Skin epidermis (tissue), 12 donors: ENCODE measurements at regions not wholly inside any gene's neighbourhood (a gene's known extent, or its start where the extent isn't known, plus 50 kb on each side); places are given as distances from the start of the nearest gene placed in this dataset.

Experiments
- H3K27ac ChIP-seq, 21 experiments: fragments of 200-600 bp; sonication (generic) in 11 of 21; one replicate each; pipeline ENCODE4 v1.5.0; 2020; ENCODE audit warnings: mild to moderate bottlenecking in 3 of 21, inconsistent platforms in 2 of 21, moderate library complexity in 2 of 21
- H3K4me3 ChIP-seq, 7 experiments: fragments of 200-600 bp; sonication (generic) in 2 of 7; one replicate each; pipeline ENCODE4 v1.5.0; 2020; ENCODE audit warnings: inconsistent platforms in 2 of 7, mild to moderate bottlenecking in 2 of 7, moderate library complexity in 1 of 7

DNA sequence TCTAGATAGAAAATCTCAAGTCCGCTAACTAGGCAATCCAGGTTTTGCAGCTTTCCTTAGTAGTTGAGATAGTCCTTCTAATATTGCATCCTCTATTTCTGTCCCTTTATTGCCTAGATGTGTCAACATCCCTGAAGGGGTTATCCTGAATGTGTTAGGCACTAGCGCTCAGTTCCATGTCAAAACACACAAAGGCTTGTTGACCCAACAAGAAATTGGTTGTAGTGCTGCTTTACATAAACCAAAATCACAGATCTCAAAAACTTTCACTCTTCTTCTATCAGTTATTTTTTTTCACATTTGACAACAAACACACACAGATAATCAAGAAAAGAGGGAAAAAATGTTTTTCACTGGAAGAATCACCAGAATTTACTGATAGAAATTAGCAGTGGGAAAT is 51.4 kb upstream of the SOX2 start:
- H3K27ac ChIP-seq: no peak overlapping the region
- no peak overlapping the region for H3K4me3 ChIP-seq

GRCh38 chr3:181637456-181637855 is 74.3 kb upstream of the SOX2 start:
- Histone ChIP-seq H3K4me3 (no peak overlapping the region), H3K27ac (no peak overlapping the region)

DNA sequence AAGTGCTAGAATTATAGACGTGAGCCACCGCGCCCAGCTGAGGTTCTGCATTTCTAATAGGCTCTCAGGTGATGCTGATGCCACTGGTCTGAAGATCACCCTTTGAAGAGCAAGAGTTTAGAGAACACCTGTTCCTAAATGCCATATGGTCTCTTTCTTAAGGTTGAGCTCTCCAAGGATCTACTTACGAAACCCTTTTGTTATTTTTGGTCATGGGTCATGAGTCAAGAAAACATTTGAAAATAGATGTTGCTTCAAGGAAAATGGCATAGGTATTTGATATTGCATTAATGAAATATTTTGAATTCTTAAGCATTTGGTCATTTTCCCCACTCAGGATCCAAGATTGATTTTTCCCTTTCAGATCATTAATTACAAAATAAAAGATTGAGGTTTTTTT is 74.7 kb upstream of the SOX2 start:
- H3K4me3 ChIP-seq: no peak overlapping the region
- no peak overlapping the region for H3K27ac ChIP-seq

DNA sequence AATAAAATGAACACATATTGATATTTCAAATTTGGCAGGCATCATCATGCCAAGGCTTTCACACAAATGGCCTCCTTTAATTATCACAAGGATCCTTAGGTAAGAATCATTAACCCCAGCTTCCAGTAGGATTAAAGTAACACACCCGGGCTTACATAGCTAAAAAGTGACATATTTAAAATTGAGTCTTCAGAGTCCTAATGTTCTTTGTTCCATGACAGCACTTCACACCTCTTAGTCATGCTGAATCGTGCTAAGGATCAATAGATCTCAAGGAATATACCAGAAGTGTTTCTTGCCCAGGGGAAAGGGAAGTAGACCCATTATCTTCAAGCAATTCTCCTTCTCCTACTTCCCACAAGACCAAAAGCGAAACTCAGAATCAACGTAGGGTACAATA is 76.6 kb upstream of the SOX2 start:
- Histone ChIP-seq H3K27ac (no peak overlapping the region), H3K4me3 (no peak overlapping the region)

DNA sequence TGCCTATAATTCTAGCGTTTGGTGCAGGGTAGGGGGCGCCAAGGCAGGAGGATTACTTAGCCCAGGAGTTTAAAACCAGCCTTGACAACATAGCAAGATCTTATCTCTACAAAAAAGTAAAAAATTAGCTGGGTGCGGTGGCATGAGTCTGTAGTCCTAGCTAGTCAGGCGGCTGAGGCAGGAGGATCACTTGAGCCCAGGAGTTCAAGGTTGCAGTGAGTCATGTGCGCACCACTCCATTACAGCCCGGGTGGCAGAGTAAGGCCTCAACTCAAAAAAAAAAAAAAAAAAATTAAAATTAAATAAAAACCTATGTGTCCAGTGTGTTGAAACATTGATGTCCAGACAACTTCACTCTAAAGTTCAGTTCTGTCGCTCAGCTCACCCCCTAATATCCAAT is 78.2 kb upstream of the SOX2 start:
- H3K4me3 ChIP-seq: no peak overlapping the region
- no peak overlapping the region for H3K27ac ChIP-seq

DNA sequence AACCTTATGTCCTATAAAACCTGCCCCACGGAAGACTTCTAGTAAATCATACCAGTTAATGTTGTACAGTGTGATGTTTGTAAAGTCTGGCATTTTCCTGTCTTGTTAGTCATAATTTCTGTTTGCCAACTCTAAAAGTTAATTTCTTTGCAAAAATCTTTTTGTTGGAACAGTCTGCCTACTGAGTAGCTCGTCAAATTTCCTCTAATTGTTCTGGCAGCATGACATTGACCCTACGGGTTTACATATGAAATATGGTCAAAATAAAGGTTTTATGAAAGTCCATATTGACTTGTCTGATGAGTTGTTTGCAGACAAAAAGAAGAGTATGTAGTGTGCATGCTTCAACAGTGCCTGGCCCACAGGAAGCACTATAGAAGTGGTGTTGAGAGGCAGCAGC is 79.8 kb upstream of the SOX2 start:
- H3K4me3 ChIP-seq: no peak overlapping the region
- no peak overlapping the region for H3K27ac ChIP-seq

DNA sequence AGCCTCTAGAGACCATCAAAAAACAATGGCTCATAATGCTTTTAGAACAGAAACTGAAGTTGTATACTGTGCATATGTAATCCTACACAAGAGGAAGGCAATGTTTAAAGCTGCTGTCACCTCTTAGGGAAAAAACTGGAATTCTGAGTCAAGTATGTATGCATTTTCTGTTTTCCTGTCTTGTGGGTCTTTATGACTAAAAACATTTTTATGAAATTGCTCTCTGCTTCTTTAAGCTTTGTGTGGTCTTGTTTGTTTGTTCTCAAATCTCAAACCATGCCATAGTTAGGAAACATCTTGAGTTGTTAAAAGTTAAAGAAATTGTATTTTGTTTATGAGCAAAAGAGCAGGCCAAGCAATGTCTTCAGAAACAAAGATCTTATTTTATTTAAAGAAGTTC is 80.9 kb upstream of the SOX2 start:
- no peak overlapping the region for H3K27ac ChIP-seq
- H3K4me3 ChIP-seq: no peak overlapping the region

GRCh38 chr3:181629711-181630110 is 82.0 kb upstream of the SOX2 start:
- Histone ChIP-seq H3K27ac (no peak overlapping the region), H3K4me3 (no peak overlapping the region)

GRCh38 chr3:181629029-181629428 is 82.7 kb upstream of the SOX2 start:
- no peak overlapping the region for H3K27ac ChIP-seq
- no peak overlapping the region for H3K4me3 ChIP-seq

GRCh38 chr3:181628384-181628783 is 83.3 kb upstream of the SOX2 start:
- Histone ChIP-seq H3K4me3 (no peak overlapping the region), H3K27ac (no peak overlapping the region)

DNA sequence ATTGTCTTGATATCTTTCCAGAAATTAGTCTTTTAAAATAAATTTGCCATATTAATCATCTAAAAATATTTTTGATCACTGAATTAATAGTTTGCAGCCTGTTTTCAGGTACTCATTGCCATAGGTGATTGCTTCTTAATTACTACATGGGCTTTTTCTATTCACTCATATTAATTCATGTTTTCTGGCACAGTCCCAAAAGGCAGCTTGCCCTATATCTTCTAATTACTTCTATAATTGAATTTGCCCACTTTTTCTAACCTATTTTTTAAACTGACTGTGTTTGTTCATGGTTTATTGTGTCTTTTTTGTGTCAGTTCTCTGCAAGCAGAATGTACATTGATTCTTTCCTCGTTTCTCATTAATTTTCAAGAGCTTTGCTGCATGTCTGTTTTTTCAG is 85.7 kb upstream of the SOX2 start:
- H3K27ac ChIP-seq: no peak overlapping the region
- H3K4me3 ChIP-seq: no peak overlapping the region

GRCh38 chr3:181623924-181624694 is 87.6 kb upstream of the SOX2 start:
- Histone ChIP-seq H3K4me3 (no peak overlapping the region), H3K27ac (no peak overlapping the region)

GRCh38 chr3:181622365-181622764 is 89.4 kb upstream of the SOX2 start:
- no peak overlapping the region for H3K4me3 ChIP-seq

DNA sequence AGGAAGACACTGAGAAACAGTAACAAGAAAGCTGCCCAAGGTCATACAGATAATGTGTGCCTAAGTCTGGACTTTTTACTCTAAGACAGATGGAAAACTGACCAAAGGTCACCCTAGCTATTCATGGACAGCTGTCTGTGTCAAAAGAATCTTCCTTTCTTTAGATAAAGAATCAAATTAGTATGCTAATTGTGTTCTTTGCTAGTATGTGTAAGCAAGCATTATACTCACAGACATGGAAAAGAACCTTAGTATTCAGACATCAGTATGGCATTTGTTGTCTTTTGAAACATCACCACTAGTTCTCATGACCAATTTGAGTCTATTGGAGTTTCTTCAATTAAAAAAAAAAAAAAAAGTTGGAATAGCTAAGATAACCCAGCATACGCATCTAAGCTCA is 91.8 kb upstream of the SOX2 start:
- H3K4me3 ChIP-seq: no peak overlapping the region
- H3K27ac ChIP-seq: no peak overlapping the region

More at GRCh38 chr3:181622365-181622764, 89.4 kb upstream of the SOX2 start:
- H3K27ac ChIP-seq: no peak overlapping the region

DNA sequence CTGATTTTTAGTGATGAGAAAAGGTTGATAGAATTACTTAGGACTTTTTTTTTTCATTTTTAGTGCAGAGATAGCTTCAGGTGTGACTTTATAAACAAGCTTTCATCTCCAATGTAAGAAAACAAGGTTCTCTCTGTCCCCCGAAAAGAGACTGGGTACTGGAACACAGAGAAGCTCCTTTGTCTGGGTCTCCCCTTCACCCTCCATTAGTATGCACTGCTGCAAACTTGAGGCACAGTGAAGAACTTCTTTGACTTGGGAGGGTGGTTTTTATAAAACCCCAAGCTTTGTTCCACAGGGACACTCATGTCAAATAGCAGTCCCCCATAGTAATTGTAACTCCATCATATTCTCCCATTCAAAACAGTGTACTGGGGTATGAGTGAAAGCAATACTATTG is 93.5 kb upstream of the SOX2 start:
- Histone ChIP-seq H3K27ac (no peak overlapping the region), H3K4me3 (no peak overlapping the region)

- H3K27ac ChIP-seq: no peak overlapping the region
- no peak overlapping the region for H3K4me3 ChIP-seq
These were observed 95.3 kb upstream of the SOX2 start for GRCh38 chr3:181616088-181617070.

DNA sequence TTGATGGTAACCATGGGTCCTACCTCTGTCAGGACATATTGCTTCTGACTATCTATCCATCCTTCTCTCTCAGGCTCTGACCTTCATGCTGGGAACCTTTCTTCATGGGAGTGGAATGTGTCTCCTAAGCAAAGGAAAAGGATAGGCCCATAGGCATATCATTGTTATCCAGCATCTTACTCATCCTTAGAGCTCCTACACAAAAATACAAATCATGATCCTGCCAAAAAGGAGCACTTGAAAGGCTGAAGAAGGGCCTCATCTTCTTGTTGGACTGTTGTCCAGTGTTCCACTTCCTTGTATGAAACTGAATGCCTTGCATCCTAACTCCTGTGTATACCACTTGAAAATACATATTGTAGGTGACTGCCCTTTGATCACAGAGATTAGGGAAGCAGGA is 96.1 kb upstream of the SOX2 start:
- no peak overlapping the region for H3K4me3 ChIP-seq
- H3K27ac ChIP-seq: no peak overlapping the region

GRCh38 chr3:181614878-181615277 is 96.8 kb upstream of the SOX2 start:
- Histone ChIP-seq H3K27ac (no peak overlapping the region), H3K4me3 (no peak overlapping the region)

DNA sequence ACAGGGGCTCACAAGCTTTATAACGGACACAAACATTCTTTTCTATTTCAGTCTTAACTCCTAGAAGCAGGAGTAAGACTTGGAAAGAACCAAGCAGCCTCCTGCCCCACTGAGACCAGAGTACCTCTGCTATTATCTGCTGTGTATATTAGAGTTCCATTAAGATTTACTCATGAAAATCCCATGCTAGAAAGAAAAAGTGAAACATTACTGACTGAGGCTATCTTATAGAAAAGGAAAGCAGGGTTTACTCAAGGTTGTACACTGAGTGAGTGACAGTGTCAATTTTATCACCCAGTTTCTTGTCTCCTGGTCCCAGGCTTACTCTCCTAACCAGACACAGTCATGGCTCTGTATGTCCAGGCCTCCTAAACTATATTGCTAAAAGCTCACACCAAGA is 97.9 kb upstream of the SOX2 start:
- Histone ChIP-seq H3K27ac (no peak overlapping the region), H3K4me3 (no peak overlapping the region)

- no peak overlapping the region for H3K4me3 ChIP-seq
These were observed 98.5 kb upstream of the SOX2 start for GRCh38 chr3:181613191-181613590.

GRCh38 chr3:181610973-181611265 is 100.8 kb upstream of the SOX2 start:
- no peak overlapping the region for H3K4me3 ChIP-seq
- H3K27ac ChIP-seq: no peak overlapping the region

More at GRCh38 chr3:181613191-181613590, 98.5 kb upstream of the SOX2 start:
- no peak overlapping the region for H3K27ac ChIP-seq
